ENCODE measurements at regions not wholly inside any gene's neighbourhood (a gene's known extent, or its start where the extent isn't known, plus 50 kb on each side); places are given as distances from the start of the nearest gene placed in this dataset.

DNA sequence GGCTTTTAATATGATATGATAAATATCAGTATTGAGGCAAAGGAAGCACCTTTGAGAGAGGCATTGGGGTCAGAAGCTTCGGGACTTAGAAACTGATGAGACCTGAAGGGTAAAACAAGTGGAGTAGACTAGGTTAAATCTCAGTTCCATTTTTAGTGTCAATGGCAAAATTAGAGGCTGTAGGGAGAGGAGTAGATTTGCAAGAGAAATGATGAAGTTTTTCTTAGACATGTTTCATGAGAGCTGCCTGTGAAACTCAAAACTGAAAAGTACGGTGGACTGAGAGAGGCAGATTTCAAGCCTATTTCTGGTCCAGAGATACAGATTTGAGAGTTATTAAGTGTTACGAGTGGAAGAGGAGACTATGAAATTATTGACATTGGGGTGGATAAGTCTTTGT is 278.5 kb downstream of the TAF11L14 start:
- H3K4me1 ChIP-seq, result no peaks in the 10 kb centered on the region
- no peaks in the 10 kb centered on the region for H3K27me3 ChIP-seq
- no peaks in the 10 kb centered on the region for H3K36me3 ChIP-seq
- DNase-seq (no peak), ATAC-seq (ENCODE audit: low FRiP score in 2 of 2) (no peak)
- no peak for TF ChIP-seq POLR2A (IDR thresholded peaks at IDR 0.05)
- TF ChIP-seq, protein P1, sequence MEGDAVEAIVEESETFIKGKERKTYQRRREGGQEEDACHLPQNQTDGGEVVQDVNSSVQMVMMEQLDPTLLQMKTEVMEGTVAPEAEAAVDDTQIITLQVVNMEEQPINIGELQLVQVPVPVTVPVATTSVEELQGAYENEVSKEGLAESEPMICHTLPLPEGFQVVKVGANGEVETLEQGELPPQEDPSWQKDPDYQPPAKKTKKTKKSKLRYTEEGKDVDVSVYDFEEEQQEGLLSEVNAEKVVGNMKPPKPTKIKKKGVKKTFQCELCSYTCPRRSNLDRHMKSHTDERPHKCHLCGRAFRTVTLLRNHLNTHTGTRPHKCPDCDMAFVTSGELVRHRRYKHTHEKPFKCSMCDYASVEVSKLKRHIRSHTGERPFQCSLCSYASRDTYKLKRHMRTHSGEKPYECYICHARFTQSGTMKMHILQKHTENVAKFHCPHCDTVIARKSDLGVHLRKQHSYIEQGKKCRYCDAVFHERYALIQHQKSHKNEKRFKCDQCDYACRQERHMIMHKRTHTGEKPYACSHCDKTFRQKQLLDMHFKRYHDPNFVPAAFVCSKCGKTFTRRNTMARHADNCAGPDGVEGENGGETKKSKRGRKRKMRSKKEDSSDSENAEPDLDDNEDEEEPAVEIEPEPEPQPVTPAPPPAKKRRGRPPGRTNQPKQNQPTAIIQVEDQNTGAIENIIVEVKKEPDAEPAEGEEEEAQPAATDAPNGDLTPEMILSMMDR (IDR thresholded peaks at IDR 0.05), result no peak
- no peak for TF ChIP-seq EP300 (IDR thresholded peaks at IDR 0.05)
- WGBS, 2 donors, result 86 to 92% methylated on average over 3 of the region's 3 CpGs
- H3K27ac ChIP-seq, result no peak overlapping the region
- H3K4me3 ChIP-seq, result no peak overlapping the region
- no peaks in the 10 kb centered on the region for H3K9me3 ChIP-seq

GRCh38 chr5:17916446-17916845 is 282.2 kb downstream of the TAF11L14 start:
- Histone ChIP-seq H3K9me3 (no peaks in the 10 kb centered on the region), H3K36me3 (no peaks in the 10 kb centered on the region), H3K27ac (no peak overlapping the region), H3K4me3 (no peak overlapping the region), H3K4me1 (no peaks in the 10 kb centered on the region), H3K27me3 (no peaks in the 10 kb centered on the region)
- ATAC-seq (ENCODE audit: low FRiP score in 2 of 2) (no peak), DNase-seq (no peak)
- 50 to 66% methylated on average over 6 of the region's 6 CpGs for WGBS, 2 donors
- TF ChIP-seq POLR2AphosphoS5 (IDR thresholded peaks at IDR 0.05) (no peak), POLR2A (IDR thresholded peaks at IDR 0.05) (no peak), EP300 (IDR thresholded peaks at IDR 0.05) (no peak)
- TF ChIP-seq, protein P1 (IDR thresholded peaks at IDR 0.05), result no peak

DNA sequence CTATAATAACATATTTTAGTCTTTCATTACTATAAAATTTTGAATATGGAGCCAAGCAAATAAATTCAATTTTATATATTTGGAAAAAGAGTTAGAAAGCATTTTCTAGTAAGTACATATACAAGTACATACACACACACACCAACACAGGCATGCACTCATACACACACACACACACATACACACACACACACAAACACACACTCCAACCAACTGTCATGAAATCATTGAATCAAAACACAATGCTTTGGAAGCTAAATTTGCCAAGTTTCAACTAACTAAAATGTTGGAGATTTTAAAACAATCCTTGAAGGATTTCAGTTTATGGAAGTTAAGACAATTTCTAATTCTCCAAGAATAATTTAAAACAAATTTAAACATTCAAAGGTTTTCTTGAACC is 283.2 kb downstream of the TAF11L14 start:
- DNase-seq (no peak), ATAC-seq (ENCODE audit: low FRiP score in 2 of 2) (no peak)
- Histone ChIP-seq H3K27ac (no peak overlapping the region), H3K36me3 (no peaks in the 10 kb centered on the region), H3K9me3 (no peaks in the 10 kb centered on the region), H3K4me1 (no peaks in the 10 kb centered on the region), H3K27me3 (no peaks in the 10 kb centered on the region), H3K4me3 (no peak overlapping the region)
- TF ChIP-seq POLR2A (IDR thresholded peaks at IDR 0.05), result no peak
- TF ChIP-seq, protein P1 (IDR thresholded peaks at IDR 0.05), result no peak
- no peak for TF ChIP-seq POLR2AphosphoS5 (IDR thresholded peaks at IDR 0.05)
- TF ChIP-seq EP300 (IDR thresholded peaks at IDR 0.05), result no peak

- H3K4me3 ChIP-seq, result no peak overlapping the region
- no peak for TF ChIP-seq POLR2AphosphoS5 (IDR thresholded peaks at IDR 0.05)
- TF ChIP-seq EP300 (IDR thresholded peaks at IDR 0.05), result no peak
- no peak for TF ChIP-seq POLR2A (IDR thresholded peaks at IDR 0.05)
- TF ChIP-seq, protein P1 (IDR thresholded peaks at IDR 0.05), result no peak
- no peaks in the 10 kb centered on the region for H3K36me3 ChIP-seq
- no peaks in the 10 kb centered on the region for H3K9me3 ChIP-seq
- no peak overlapping the region for H3K27ac ChIP-seq
- no peaks in the 10 kb centered on the region for H3K27me3 ChIP-seq
- WGBS, 2 donors, result 45 to 54% methylated on average over 2 of the region's 2 CpGs
- peak in 1 of 2 donors; percentile 24 for ATAC-seq (ENCODE audit: low FRiP score in 2 of 2)
- H3K4me1 ChIP-seq, result no peaks in the 10 kb centered on the region
- DNase-seq, result no peak
Measured at GRCh38 chr5:17918373-17919104, 284.3 kb downstream of the TAF11L14 start.

DNA sequence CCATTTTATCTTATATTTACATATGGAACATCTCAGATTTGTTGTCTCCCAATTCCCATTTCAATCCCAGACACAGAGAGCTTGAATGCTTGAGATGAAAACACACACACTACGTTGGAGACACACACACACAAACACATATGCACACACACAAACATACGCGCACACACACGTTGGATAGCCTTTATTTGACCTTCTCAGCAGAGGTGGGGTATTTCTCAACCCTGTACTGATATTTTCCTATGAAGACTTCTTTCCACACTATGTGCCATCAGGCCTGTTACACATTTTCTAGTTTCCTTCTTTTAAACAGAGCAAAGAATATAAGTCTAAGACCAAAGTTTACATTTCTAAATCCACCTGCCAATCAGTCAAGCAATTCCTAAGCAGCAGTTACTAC is 291.0 kb downstream of the TAF11L14 start:
- no peak for DNase-seq
- ATAC-seq (ENCODE audit: low FRiP score in 2 of 2), result no peak
- WGBS, 2 donors, result 83% methylated on average over 4 of the region's 4 CpGs
- no peaks in the 10 kb centered on the region for H3K27me3 ChIP-seq
- no peak for TF ChIP-seq EP300 (IDR thresholded peaks at IDR 0.05)
- H3K9me3 ChIP-seq, result no peaks in the 10 kb centered on the region
- H3K27ac ChIP-seq, result no peak overlapping the region
- no peaks in the 10 kb centered on the region for H3K4me1 ChIP-seq
- H3K4me3 ChIP-seq, result no peak overlapping the region
- H3K36me3 ChIP-seq, result no peaks in the 10 kb centered on the region
